ENCODE measurements at regions not wholly inside any gene's neighbourhood (a gene's known extent, or its start where the extent isn't known, plus 50 kb on each side); places are given as distances from the start of the nearest gene placed in this dataset.

DNA sequence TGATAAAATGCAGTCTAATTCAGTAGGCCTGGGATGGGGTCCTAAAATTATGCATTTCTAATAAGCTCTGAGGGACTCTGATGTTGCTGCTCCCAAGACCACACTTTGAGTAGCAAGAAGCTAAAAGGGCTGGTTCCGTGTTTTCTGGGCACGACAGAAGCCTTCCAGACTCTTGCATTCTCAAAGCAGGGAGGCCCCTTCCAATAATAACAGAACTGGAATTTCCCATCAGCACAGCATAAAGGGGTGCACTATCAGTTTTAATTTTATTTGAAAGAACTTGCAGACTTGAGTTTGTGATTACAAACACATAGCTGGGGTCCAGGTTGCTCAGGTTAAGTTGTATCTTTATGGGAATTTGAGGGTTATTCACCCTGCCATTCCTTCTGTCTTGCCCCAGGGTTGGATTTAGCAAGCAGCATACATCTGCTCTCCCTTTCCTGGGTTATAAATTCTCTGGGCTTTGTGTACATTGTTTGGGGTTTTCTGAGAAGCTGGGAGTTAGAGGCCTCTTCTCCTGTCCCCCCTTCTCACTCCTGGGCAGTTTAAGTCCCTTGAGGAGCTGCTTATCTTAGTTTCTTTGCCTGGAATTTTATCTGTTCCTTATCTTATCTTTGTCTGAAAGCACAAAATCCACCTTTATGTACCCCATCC, 94.2 kb upstream of the SLC2A1 start:
- Histone ChIP-seq H3K4me3 (no peak overlapping the region), H3K27me3 (no peaks in the 10 kb centered on the region), H3K36me3 (no peaks in the 10 kb centered on the region), H3K4me1 (no peaks in the 10 kb centered on the region), H3K9me3 (no peaks in the 10 kb centered on the region), H3K27ac (no peak overlapping the region)
- no peak for TF ChIP-seq POLR2AphosphoS5 (IDR thresholded peaks at IDR 0.05)
- TF ChIP-seq CTCF (IDR thresholded peaks at IDR 0.05): no peak
- no peak for TF ChIP-seq POLR2A (IDR thresholded peaks at IDR 0.05)
- DNase-seq (ENCODE audit: low spot score in 2 of 2): no peak
- intact Hi-C loops (cut with DNase I; ENCODE audit: low total_unique reads): no loop called here

GRCh38 chr1:43052322-43052721, 93.7 kb upstream of the SLC2A1 start:
- intact Hi-C loops (cut with DNase I; ENCODE audit: low total_unique reads): no loop called here
- no peak for DNase-seq (ENCODE audit: low spot score in 2 of 2)
- TF ChIP-seq CTCF (IDR thresholded peaks at IDR 0.05) (no peak), POLR2AphosphoS5 (IDR thresholded peaks at IDR 0.05) (no peak), POLR2A (IDR thresholded peaks at IDR 0.05) (no peak)
- no peaks in the 10 kb centered on the region for H3K4me1 ChIP-seq
- no peaks in the 10 kb centered on the region for H3K27me3 ChIP-seq
- no peak overlapping the region for H3K4me3 ChIP-seq
- no peaks in the 10 kb centered on the region for H3K36me3 ChIP-seq
- H3K9me3 ChIP-seq: no peaks in the 10 kb centered on the region
- H3K27ac ChIP-seq: no peak overlapping the region

- Histone ChIP-seq H3K9me3 (no peaks in the 10 kb centered on the region), H3K36me3 (no peaks in the 10 kb centered on the region), H3K27ac (no peak overlapping the region), H3K4me1 (no peaks in the 10 kb centered on the region), H3K4me3 (no peak overlapping the region), H3K27me3 (no peaks in the 10 kb centered on the region)
- no peak for DNase-seq (ENCODE audit: low spot score in 2 of 2)
- intact Hi-C loops (cut with DNase I; ENCODE audit: low total_unique reads): no loop called here
- TF ChIP-seq POLR2AphosphoS5 (IDR thresholded peaks at IDR 0.05) (no peak), POLR2A (IDR thresholded peaks at IDR 0.05) (no peak), CTCF (IDR thresholded peaks at IDR 0.05) (no peak)
Measured at GRCh38 chr1:43049481-43049880, 90.8 kb upstream of the SLC2A1 start.

GRCh38 chr1:43048601-43049011, 89.9 kb upstream of the SLC2A1 start:
- no peak overlapping the region for H3K27ac ChIP-seq
- no peaks in the 10 kb centered on the region for H3K27me3 ChIP-seq
- TF ChIP-seq POLR2AphosphoS5 (IDR thresholded peaks at IDR 0.05) (no peak), CTCF (IDR thresholded peaks at IDR 0.05) (no peak), POLR2A (IDR thresholded peaks at IDR 0.05) (no peak)
- no peak for DNase-seq (ENCODE audit: low spot score in 2 of 2)
- intact Hi-C loops (cut with DNase I; ENCODE audit: low total_unique reads): no loop called here
- H3K4me3 ChIP-seq: no peak overlapping the region
- no peaks in the 10 kb centered on the region for H3K9me3 ChIP-seq
- H3K36me3 ChIP-seq: no peaks in the 10 kb centered on the region
- H3K4me1 ChIP-seq: no peaks in the 10 kb centered on the region

DNA sequence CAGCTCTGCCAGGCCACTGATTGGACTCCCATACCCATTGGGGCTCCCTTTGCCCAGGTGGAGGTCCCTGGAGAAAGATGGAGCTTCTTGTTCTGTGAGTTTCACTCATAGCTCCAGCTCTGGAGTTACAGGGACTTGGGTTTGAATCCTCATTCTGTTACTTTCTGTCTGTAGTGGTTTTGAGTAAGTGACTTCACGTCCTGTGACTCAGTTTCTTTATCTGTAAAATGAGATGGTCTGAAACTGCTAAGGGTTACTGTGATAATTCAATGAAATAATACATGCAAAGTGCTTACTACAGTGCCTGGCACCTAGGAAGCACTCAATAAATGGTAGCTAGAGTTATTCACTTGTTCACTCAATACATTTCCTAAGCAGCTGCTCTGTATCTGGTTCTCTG, 88.5 kb upstream of the SLC2A1 start:
- no peaks in the 10 kb centered on the region for H3K27me3 ChIP-seq
- no peak overlapping the region for H3K4me3 ChIP-seq
- no peaks in the 10 kb centered on the region for H3K36me3 ChIP-seq
- H3K4me1 ChIP-seq: no peaks in the 10 kb centered on the region
- no peak overlapping the region for H3K27ac ChIP-seq
- intact Hi-C loops (cut with DNase I; ENCODE audit: low total_unique reads): no loop called here
- TF ChIP-seq POLR2A (IDR thresholded peaks at IDR 0.05) (no peak), POLR2AphosphoS5 (IDR thresholded peaks at IDR 0.05) (no peak), CTCF (IDR thresholded peaks at IDR 0.05) (no peak)
- no peak for DNase-seq (ENCODE audit: low spot score in 2 of 2)
- H3K9me3 ChIP-seq: no peaks in the 10 kb centered on the region
